GM18508 (cell line): ENCODE measurements at regions not wholly inside any gene's neighbourhood (a gene's known extent, or its start where the extent isn't known, plus 50 kb on each side); places are given as distances from the start of the nearest gene placed in this dataset.
"Not testable (repeated sequence)": the region's sequence is repeated elsewhere in the genome, so short reads cannot be mapped to it uniquely, and the experiment has no call there.

Experiments used
- ATAC-seq: cut with Tn5 transposase; IDR thresholded peaks from one replicate; pipeline ENCODE4 v1.9.1; 2021; ENCODE audit warnings: moderate number of reproducible peaks; ENCODE audit not compliant: insufficient read depth, unreplicated experiment

GRCh38 chr3:194050782-194051320 lies 85.1 kb upstream of the HES1 start:
- ATAC-seq, result no peak

GRCh38 chr3:194051366-194052149 lies 84.4 kb upstream of the HES1 start:
- no peak for ATAC-seq

- ATAC-seq, result no peak
These were observed 82.8 kb upstream of the HES1 start for GRCh38 chr3:194053136-194053535.

GRCh38 chr3:194054016-194054415 lies 81.9 kb upstream of the HES1 start:
- ATAC-seq, result no peak

- ATAC-seq, result no peak
These were observed 81.4 kb upstream of the HES1 start for GRCh38 chr3:194054540-194054939.

- ATAC-seq, result no peak
These were observed 81.0 kb upstream of the HES1 start for GRCh38 chr3:194054961-194055360.

- not testable (repeated sequence) for ATAC-seq
These were observed 79.6 kb upstream of the HES1 start for GRCh38 chr3:194056323-194056722.

- ATAC-seq, result no peak
These were observed 79.1 kb upstream of the HES1 start for GRCh38 chr3:194056731-194057415.

- ATAC-seq, result no peak
These were observed 78.3 kb upstream of the HES1 start for GRCh38 chr3:194057570-194058188.

GRCh38 chr3:194058189-194058571 lies 77.8 kb upstream of the HES1 start:
- no peak for ATAC-seq

- no peak for ATAC-seq
These were observed 77.2 kb upstream of the HES1 start for GRCh38 chr3:194058753-194059152.

GRCh38 chr3:194061421-194062030 lies 74.4 kb upstream of the HES1 start:
- ATAC-seq, result no peak

GRCh38 chr3:194062830-194063229 lies 73.1 kb upstream of the HES1 start:
- ATAC-seq, result no peak

- no peak for ATAC-seq
These were observed 71.3 kb upstream of the HES1 start for GRCh38 chr3:194064380-194065332.

- not testable (repeated sequence) for ATAC-seq
These were observed 68.6 kb upstream of the HES1 start for GRCh38 chr3:194067327-194067726.

- ATAC-seq, result no peak
These were observed 68.0 kb upstream of the HES1 start for GRCh38 chr3:194067949-194068362.

- no peak for ATAC-seq
These were observed 66.3 kb upstream of the HES1 start for GRCh38 chr3:194069421-194070219.

- ATAC-seq, result no peak
These were observed 65.7 kb upstream of the HES1 start for GRCh38 chr3:194070220-194070633.
